ENCODE measurements at regions not wholly inside any gene's neighbourhood (a gene's known extent, or its start where the extent isn't known, plus 50 kb on each side); places are given as distances from the start of the nearest gene placed in this dataset.

DNA sequence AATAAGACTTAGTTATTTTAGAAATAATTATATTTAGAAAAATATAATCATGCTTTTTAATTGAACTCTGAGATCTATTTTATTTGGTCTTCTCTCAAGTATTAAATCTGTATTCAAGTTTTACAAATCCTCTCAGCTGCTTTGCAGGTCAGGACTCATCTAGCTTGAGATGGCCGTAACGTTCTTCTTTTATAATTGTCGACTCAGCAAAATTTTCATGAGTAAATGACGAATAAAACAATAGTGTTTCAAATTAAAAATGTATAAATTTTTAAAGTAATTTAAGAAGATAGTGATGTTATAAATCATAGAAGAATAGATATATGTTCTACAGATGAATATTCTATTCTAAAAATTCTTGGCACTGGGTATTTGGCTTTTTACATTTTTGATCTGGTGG is 957.1 kb upstream of the EYS start:
- no peak for DNase-seq

GRCh38 chr6:66662721-66663507 is 955.9 kb upstream of the EYS start:
- DNase-seq, result no peak

- peak; percentile 35 for DNase-seq
Measured at GRCh38 chr6:66662196-66662595, 955.2 kb upstream of the EYS start.

GRCh38 chr6:66655420-66655819 is 948.4 kb upstream of the EYS start:
- DNase-seq, result no peak

GRCh38 chr6:66638518-66638917 is 931.5 kb upstream of the EYS start:
- no peak for DNase-seq

- no peak for DNase-seq
Measured at GRCh38 chr6:66638099-66638498, 931.1 kb upstream of the EYS start.

DNA sequence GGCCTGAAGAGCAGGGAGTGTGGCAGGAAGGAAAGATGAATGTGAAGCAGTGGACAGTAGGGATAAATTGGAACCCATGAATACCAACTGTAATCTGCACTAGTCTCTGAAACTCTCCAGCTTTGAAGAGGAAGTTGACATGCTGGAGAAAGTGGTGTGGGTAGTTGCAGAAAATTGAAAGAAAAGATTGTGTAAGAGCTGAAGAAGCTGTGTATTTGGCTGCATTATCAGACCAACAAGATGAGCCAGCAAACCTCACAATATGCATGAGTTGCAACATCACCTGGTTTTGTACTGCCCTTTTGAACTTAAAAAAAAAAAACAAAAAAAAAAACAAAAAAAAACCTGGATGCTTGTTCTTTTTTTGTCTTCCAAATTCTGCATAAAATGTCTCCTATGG is 921.9 kb upstream of the EYS start:
- peak; percentile 65 for DNase-seq

GRCh38 chr6:66623050-66623449 is 916.0 kb upstream of the EYS start:
- DNase-seq, result peak; percentile 10

- DNase-seq, result no peak
Measured at GRCh38 chr6:66605971-66606370, 898.9 kb upstream of the EYS start.

- no peak for DNase-seq
Measured at GRCh38 chr6:66605011-66605410, 898.0 kb upstream of the EYS start.

GRCh38 chr6:66599541-66599940 is 892.5 kb upstream of the EYS start:
- DNase-seq, result no peak

- no peak for DNase-seq
Measured at GRCh38 chr6:66578362-66578761, 871.3 kb upstream of the EYS start.

DNA sequence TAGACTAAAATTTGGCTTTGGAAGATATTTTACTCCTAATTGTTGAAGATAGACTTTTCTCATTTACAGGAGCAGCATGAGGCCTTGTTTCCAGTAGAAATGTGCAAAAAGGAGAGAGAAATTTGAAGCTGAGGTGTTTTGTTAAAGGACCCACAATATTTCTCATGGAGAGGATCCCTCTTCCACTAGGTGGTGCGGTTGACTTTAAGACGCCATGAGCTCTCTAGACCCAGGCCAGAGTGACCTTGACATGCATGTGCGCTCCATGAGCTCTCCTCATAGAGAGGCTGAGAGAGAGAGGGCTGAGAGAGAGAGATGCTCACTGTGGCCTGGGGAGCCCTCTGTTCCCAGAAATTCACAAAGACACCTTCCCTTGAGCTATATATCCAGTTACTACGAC is 861.2 kb upstream of the EYS start:
- DNase-seq, result peak; percentile 4

GRCh38 chr6:66561479-66561878 is 854.5 kb upstream of the EYS start:
- no peak for DNase-seq

DNA sequence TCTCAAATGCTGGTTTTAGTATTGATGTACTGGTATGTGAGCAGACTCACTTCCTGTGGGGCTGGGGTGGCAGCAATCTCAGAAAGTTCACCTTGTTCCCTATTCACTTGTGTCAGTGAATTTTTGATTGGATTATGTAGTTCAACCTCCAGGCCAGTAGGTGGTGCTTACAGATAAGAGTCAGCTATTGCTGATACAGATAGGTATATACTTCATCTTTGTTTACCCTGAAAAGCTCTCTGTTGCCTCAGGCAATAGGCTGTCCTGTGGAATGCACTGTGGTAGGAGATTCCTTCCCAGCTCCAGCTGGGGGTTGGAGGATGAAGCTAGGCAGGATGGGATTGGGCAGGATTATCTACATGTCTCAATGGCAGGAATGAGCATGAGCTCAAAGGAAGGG is 851.2 kb upstream of the EYS start:
- DNase-seq, result peak; percentile 50

DNA sequence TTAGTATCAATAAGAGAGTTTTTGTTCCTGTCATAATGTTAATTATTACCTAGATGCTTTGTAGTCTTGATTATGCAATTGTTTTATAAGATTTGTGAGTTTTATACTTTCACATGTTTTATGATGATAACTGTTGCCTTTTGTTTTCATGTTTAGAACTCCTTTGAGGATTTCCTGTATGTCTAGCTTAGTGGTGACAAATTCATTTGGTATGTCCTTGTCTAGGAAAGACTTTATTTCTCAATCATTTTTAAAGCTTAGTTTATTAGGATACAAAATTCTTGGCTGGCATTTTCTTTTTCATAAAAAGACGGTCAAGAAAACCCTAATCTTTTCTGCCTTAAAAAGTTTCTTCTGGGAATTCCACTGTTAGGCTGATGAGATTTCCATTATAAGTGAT is 849.9 kb upstream of the EYS start:
- DNase-seq, result no peak

- no peak for DNase-seq
Measured at GRCh38 chr6:66555082-66555481, 848.1 kb upstream of the EYS start.

GRCh38 chr6:66553441-66553840 is 846.4 kb upstream of the EYS start:
- no peak for DNase-seq

DNA sequence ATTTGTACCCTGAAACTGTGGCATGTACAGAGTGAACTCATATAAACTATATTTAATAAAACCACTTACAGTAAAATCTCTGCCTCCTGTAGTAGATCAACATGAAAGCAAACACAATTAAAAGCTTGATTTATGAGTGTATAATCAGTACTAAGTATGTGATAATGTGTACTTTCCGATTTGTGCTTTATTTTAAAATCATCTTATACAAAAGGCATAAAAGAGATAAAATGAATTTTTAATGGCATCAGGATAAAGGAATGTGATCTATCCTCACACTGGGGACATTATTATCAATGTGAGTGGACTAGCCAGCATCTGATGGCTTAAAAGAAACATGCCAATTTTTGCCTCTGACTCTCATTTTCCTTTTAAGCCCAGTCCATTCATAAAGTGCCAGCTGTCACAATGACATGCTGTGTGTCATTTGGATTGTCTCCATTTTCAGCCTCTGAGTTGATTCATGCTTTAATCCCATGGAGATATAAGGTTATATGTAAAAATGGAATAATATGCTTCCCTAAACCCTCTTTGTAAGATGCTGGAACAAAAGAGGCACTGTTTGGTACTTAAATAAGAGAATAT is 831.6 kb upstream of the EYS start:
- no peak for DNase-seq

DNA sequence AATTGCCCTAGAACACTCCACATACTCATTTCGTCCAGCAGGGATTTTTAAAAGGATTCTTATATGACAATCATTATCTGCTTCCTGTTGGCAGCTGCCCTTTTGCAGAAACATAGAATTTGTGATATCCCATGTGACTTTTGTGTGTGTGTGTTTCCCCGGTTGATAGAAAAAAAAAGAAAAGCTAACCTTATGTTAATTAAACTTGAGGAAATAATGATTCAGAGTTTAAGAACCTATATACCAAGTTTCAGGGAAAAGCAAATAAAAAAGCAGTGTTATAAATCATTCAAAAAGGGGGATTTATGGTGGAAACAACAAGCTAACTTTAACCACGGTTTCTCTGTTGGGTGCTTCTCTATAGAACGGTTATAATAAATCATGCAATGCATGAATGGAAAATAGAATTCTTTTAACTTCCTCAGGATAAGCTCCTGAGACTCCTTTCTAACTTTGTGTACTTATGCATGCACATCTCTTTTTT is 826.9 kb upstream of the EYS start:
- DNase-seq, result no peak

GRCh38 chr6:66526061-66526460 is 819.0 kb upstream of the EYS start:
- DNase-seq, result no peak

GRCh38 chr6:66522864-66523263 is 815.8 kb upstream of the EYS start:
- DNase-seq, result no peak

GRCh38 chr6:66516377-66516776 is 809.4 kb upstream of the EYS start:
- DNase-seq, result no peak

GRCh38 chr6:66508433-66508832 is 801.4 kb upstream of the EYS start:
- DNase-seq, result no peak

DNA sequence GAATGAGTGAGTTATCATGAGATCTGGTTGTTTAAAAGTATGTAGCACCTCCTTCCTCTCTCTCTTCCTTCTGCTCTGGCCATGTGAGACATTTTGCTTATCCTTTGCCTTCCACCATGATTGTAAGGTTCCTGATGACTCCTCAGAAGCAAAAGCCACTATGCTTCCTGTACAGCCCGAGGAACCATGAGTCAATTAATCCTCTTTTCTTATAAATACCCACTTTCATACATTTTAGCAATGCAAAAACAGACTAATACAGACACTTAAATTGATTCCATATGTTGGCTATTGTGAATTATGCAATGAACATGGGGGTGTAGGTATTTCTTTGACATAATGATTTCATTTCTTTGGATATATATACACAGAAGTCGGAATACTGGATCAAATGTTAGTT is 792.8 kb upstream of the EYS start:
- DNase-seq, result no peak
